HG03558 (cell line): ENCODE measurements at regions not wholly inside any gene's neighbourhood (a gene's known extent, or its start where the extent isn't known, plus 50 kb on each side); places are given as distances from the start of the nearest gene placed in this dataset.

Experiments
- ATAC-seq: cut with Tn5 transposase; IDR thresholded peaks from one replicate; pipeline ENCODE4 v1.9.1; 2021; ENCODE audit warnings: moderate number of reproducible peaks; ENCODE audit not compliant: unreplicated experiment; ENCODE audit errors: extremely low read depth

DNA sequence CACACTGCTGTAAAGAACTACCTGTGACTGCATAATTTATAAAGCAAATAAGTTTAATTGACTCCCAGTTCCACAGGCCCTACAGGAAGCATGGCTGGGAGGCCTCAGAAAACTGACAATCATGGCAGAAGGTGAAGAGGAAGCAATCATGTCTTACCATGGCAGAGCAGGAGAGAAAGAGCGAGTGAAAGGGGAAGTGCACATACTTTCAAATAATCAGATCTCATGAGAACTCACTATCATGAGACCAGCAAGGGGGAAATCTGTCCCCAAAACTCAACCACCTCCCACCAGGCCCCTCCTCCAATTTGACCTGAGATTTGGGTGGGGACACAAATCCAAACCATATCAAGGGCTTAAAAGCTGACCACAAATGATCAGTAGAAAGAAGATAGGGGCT lies 493.2 kb downstream of the PTPRC start:
- ATAC-seq, result no peak

DNA sequence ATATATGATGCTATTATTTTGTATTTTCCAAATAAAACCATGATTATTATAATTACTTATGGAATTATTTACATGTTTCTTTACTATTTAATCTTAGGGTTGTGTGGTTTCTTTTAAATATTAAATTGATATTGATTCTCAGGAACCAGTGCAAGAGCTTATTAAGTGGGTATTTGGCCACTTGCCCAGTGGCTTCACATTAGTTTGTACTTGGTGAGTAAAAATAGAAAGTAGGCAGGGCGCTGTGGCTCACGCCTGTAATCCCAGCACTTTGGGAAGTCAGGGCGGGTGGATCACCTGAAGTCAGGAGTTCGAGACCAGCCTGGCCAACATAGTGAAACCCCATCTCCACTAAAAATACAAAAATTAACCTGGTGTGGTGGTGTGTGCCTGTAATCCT lies 497.1 kb downstream of the PTPRC start:
- no peak for ATAC-seq

DNA sequence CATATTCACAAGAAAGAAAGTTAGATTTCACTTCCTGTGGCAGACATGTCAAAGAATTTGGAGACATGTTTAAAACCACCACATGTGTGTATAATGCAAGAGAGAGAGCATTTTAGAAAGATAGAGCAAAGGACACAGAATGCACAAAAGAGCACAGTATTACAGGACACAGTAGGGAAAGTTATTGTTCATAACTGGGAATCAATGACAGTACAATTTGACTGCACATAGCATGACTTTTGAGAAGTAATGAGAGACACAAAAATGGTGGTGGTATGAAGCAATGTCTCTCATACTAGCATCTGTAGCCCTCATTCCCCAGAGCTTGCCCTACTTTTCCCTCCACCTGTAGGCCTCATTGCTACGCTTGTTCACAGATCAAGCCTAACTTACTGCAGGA lies 499.2 kb downstream of the PTPRC start:
- no peak for ATAC-seq

DNA sequence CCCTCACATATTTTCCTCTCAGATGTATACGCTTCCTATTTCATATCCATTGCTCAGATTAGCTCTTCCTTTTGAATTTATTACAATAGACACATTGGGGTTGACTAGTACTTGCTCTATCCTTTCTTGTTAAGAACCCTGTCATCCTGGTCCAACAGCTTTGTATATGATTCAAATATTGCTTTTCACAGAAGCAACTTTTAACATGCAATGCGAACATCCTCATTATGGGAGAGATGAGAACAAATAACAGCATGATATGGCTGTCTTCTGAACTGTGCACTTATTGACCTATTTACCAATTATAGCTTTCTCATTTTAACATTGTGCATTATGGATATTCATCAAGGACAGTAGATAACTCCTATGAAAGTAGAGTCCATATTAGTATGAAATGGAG lies 510.8 kb downstream of the PTPRC start:
- no peak for ATAC-seq

DNA sequence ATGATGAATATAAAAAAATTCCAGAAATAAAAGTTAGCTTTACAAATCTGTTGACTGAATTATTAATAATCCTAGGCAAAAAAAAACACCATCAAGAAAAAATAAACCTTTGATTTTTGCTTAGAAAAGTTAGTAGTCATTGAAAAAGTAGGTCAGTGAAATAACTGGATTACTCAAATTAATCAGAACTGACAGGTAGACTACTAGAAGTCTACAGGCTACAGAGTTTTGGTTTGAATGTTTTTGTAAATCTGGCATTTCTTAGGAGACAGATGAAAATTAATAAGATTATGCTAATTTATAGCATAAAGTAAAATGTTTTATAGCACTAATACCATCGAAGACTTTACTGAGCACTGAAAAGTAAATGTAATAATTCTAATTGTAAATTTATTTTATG lies 511.9 kb downstream of the PTPRC start:
- no peak for ATAC-seq

DNA sequence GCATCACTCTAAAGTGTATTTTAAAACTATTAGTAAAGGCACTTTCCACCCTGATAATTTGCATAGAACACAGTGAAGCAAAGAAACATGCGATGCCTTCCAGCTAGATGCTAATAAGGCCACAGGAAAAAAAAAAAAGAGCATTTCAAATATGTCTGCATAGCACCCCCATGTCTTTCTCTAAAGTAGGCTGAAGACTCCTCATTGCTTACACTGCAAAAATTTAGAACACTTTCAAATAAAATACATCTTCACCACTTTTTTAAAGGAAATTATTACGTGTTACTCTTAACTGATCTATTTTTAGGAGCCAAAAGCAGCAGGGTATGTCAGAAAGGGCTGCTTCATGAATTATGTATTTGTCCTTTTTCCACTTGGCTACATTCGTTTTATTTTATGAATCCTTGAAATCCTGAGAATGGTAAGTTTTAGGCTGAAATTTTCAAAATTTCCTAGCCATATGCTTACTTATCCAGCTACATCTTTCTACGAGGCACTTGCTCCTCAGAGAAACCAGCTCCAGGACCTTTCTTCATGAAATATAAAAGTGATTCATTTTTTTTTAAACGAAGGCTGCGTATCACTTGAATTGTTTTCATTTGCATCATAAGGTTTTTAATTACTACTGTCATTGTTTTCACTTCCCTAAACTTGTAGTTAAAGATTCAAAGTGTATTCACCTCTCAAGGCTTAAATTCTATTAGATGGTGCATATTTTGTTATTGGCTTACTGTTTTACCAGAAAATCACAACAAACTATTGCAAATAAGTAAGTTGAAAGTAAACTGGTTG lies 513.0 kb downstream of the PTPRC start:
- peak; percentile 41 for ATAC-seq

DNA sequence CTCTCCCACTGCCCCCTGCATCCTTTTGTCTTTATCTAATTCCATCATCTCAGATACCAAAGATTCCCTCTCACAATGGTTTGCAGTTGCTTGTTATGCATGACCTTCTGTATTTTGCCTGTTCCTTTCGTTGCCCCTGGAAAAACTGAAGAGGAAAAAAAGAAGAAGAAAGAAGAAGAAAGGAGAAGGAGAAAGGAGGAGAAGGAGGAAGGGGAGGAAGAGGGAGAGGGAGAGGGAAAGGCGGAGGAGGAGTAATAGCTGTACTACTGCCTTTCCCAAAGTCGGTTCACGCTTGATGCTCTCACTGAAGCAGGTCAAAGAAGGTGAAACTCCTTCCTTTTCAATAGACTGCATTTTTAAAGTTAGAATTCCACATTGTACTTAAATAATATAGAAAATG lies 513.8 kb downstream of the PTPRC start:
- ATAC-seq, result no peak

DNA sequence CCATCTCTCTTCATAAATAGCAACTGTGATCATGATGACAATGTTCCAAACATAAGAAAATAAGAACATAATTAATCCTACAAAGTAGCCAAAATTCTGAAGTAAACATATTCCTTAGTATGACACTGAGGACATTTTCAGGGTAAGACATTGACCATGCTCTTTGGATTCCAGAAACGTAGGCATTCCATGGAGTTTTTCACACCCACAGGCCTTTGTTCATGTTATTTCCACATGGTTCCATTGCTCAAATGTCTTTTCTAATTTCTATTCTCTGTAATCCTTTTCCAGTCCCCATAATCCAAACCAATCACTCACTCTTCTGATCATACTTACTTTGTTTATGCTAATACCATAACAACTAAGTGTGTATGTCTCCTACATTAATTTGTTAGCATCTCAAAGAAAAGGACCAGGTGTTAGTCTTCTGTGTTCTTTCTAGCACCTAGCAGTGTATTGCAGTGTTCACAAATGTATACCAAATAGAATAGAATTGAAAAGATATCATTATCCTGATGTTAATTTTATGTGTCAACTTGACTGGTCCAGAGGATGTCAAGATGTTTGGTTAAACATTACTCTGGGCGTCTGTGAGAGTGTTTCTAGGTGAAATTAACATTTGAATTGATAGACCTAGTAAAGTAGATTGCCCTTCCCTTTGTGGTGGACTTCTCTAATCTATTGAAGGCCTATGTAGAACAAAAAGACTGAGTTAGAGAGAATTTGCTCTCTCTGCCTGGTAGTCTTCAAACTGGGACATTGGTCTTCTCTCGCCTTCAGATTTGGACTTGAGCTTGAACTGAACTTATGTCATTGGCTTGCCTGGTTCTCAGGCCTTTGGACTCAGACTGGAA lies 516.6 kb downstream of the PTPRC start:
- ATAC-seq, result no peak

DNA sequence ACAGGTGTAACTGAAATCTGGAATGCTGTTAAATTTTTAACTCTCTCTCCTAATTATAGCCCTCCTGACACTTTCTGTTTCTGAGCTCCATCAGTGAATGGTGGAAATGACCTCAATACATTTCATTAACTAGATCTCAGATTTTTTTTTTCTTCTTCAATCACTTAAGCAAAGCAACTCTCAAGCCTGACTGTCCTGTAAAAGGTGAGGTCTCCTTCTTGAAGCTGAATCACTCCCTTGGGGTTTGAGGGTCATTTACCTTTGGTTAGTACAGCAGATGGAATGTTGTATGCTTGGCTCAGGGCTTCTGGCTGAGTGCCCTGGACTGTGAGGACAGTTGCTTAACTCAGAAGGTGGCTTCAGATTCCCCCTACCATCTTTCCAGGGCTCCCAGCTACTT lies 518.7 kb downstream of the PTPRC start:
- no peak for ATAC-seq

DNA sequence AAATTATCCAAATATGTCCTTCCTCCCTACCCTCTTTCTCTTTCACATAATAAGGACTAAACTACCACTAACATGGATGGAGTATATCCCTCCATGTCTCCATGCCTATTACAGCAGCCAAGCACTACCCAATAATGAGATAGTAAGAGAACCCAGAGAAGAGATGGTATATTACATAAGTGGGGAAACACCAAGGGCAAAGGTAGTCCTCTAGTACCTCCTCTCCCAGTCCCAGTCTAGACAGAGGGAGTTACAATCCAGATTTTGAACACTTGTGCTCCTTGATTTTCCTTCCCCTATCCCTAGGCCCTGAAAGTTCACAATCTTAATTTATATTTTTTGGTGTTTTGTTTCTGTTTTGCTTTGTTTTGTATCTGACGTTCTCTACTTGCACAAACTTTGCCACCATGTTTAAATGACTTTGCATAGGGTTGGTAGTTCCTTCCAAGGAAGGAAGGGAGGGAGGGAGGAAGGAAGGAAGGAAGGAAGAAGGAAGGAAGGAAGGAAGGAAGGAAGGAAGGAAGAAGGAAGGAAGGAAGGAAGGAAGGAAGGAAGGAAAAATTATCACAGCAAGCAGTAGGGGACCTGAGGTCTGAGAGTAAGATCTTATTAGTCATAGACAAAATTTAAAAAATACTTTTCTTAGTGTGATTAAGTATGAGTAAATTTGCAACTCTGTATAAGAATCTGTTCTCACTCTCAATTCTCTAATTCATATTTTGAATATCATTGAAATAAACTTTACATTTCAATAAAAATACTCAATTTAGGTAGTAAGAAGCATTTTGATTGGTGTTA lies 521.9 kb downstream of the PTPRC start:
- ATAC-seq, result no peak

DNA sequence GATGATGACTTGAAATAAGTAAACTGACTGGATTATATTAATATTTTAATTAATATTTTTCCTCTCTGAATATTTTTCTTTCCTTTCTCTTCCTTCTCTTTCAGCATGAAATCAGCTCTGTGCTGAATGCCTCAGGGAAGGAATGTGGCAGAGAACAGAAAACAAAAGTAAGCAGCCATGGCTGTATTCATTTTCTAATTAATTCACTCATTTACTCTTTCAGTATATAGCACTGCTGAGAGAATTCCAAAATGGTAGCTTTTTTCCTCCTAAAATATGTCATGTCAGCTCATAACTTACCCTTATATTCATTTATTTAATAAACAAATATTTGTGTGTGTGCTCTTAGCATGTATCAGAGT lies 522.5 kb downstream of the PTPRC start:
- no peak for ATAC-seq

DNA sequence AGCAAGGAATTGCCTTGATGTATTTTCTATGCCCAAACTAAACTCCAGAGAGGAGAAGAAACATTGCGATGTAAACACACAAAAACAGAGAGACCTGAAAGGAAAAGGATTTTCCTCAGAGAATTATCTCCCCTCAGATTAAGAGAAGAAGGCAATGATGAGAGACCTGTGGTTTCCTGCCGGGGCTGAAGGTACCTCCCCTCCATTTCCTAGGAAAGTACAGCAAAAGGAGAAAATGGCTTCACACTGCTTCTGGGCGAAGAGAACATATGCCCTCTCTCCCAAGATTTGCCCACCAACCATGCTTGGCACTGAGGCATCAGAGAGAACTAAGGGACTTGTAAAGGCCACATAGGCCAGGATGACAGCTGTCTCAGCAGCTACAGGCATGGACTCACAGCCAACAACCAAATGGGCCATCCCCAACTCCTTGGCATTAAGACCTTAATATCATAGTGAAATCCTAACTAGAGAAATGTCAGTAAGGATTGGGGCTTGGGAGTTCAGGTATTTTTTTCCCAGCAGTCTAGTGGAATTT lies 523.0 kb downstream of the PTPRC start:
- no peak for ATAC-seq

DNA sequence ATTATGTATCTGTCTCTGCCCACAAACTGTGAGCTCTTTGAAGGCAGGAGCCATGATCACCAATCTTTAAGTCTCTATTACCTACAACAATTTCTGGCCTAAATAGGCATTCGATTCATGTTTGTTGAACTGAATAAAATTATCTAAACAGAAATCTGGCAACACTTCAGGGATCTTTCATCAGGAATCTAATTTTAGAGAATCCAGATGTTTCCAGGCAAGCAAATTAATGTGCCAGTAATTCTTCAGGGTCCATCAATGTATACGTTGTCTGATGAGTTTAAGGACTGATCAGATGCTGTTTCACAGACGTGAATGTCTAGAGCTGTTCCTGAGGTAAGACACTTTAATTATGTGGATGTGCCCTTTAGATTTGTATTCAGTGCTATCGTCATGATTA lies 524.4 kb downstream of the PTPRC start:
- ATAC-seq, result no peak

DNA sequence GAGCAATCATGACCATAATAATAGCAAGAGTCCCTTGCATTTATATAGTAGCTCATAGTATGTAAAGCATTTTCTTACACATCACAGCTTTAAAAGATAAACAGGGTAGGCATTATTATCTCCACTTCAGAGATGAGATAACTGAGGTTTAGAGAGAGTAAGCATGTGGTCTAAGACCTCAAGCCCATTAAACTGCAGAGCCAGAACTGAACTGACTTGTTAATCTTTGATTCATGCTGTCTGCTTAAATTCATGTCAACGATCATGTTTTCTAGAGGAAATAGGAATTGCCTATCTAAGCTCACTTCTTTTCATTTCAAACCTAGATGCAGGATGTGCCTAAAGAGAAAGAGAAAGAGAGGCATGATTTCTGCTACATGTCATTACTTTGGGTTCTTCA lies 524.8 kb downstream of the PTPRC start:
- ATAC-seq, result no peak

DNA sequence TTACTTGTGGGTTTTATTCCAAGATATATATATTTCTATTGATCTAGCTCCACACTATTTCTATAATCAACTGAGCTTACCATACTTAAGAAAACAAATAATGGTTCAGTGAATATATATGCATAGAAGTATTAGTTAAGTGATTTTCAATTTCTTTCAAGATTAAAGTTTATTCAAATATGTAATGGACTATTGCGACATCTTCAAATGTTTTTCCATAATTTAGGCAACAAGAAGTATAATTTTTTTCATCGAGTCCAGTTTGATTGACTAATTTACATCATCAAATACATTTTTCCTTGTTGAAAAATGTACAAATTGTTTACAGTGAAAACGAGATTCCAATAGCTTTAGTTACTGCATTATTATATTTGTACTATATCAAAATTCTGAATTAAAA lies 528.6 kb downstream of the PTPRC start:
- no peak for ATAC-seq

DNA sequence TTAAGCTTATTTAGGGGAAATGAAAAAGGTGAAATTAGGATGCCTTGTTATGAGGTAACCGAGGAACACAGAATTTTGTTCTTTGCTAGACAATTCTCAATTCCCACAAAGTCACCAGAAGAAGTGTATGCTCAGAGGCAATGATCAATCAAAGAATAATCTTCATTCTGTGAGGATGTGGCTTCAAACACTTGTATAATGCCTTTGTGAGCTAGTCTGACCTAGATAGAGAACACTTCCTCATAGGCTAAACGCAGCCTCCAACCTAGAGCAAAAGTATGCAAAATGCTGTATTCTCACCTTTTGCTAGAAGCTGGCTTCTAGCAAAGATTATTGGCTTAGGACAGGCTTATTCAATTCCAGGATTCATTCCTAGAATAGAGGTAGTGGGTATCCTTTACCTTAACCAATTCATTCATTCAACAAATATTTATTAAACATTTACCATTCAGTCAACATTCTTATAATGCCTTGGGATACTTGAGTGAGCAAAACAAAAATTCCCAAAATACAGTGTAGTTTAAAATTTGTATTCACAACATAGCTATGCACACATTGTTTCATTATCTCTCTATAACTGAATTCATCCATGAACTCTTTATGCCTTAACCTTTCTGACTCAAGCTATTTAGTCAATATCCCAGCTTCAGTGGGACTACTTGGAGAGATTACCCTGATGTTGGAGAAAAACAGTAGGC lies 530.2 kb downstream of the PTPRC start:
- no peak for ATAC-seq

DNA sequence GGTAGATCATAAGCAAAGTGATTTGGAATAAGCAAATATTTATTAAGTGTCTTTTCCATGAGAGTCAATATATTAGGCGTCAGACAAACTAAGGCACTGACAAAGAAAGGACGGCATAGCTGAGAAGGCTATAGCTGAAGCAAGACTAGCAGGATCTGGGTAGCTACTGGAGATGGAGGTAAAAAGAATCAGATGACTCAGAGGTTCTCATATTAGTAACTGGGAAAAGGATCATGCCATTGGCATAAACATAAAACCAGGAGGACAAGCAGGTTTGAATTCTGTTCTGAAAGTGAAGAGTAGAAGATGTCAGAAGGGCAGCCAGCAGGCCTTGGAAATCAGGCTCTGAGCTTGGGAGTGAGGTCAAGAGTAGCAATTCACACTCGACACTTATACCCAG lies 531.9 kb downstream of the PTPRC start:
- ATAC-seq, result no peak

DNA sequence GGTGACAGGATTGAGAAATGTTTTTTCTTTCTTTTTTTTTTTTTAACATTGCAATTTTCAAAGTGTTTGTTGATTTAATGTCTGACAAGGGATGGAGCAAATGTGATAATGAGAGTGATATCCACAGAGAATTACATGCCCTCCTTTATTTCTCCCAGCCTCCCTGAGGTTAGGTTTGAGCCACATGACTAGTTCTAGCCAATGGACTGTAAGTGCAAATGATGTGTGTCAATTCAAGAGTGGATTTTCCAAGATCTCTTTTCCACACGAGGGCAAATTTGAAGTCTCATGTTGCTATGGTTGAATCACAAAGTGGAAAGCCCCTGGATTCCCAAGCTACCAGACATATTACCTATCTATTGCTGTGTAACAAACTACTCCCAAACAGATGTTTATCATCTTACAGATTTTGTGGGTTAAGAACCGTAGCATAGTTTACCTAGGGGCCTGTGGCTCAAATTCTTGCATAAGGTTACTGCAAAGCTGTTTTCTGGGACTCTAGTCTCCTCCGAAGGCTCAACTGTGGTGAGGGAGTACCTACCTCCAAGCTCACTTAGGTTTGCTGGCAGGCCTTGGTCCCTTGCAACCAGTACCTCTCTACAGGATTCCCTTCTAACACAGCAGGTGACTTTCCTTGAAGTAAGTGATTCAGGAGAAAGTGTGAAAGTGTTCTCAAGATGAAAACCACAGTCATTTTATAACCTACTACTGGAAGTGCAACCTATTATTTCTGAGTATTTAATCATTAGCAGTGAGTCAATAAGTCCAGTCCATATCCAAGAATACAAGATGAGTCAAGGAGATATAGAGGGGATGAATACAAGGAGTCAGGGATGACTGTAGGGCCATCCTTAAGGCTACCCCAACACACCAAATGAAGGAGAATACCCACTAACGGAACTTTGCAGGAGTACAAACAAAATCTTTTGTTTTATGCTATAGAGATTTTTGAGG lies 533.6 kb downstream of the PTPRC start:
- no peak for ATAC-seq

DNA sequence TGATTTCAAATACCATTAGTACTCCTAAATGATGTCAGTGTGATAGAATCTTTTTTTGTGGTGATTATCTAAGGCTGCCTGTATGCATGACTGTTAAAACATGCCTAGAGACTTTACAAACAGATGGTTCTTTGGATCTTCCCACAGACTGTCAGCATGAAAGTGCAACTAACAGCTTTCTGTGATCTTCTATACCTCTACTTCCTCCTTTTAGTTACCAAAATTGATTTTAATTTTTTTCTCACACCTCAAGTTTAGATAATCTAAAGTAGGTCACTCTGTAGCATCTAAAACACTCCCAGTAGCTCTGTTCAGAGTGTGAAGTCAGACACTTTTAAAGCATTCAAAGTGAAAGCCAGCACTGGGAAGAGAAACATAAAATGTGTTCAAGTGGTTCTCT lies 534.5 kb downstream of the PTPRC start:
- peak; percentile 94 for ATAC-seq
